OCI-LY7 (cell line): ENCODE measurements at regions not wholly inside any gene's neighbourhood (a gene's known extent, or its start where the extent isn't known, plus 50 kb on each side); places are given as distances from the start of the nearest gene placed in this dataset.

Experiments used
- EZH2phosphoT487 ChIP-seq: fragments of 200-600 bp; sonication (generic); IDR thresholded peaks from 2 replicates; pipeline ENCODE4 v1.6.1; 2018; ENCODE audit warnings: low read depth, borderline replicate concordance, mild to moderate bottlenecking, mixed run types, antibody characterized with exemption, low read length, moderate library complexity, mixed read lengths
- TF ChIP-seq, protein P1 (sequence below): fragments of 200-600 bp; sonication (generic); conservative IDR thresholded peaks from 2 replicates; pipeline ENCODE4 v1.5.1; 2014; ENCODE audit warnings: mild to moderate bottlenecking, antibody characterized with exemption, low read length, moderate library complexity, mixed read lengths

- TF ChIP-seq, protein P1, sequence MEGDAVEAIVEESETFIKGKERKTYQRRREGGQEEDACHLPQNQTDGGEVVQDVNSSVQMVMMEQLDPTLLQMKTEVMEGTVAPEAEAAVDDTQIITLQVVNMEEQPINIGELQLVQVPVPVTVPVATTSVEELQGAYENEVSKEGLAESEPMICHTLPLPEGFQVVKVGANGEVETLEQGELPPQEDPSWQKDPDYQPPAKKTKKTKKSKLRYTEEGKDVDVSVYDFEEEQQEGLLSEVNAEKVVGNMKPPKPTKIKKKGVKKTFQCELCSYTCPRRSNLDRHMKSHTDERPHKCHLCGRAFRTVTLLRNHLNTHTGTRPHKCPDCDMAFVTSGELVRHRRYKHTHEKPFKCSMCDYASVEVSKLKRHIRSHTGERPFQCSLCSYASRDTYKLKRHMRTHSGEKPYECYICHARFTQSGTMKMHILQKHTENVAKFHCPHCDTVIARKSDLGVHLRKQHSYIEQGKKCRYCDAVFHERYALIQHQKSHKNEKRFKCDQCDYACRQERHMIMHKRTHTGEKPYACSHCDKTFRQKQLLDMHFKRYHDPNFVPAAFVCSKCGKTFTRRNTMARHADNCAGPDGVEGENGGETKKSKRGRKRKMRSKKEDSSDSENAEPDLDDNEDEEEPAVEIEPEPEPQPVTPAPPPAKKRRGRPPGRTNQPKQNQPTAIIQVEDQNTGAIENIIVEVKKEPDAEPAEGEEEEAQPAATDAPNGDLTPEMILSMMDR, result no peak
- no peak for TF ChIP-seq EZH2phosphoT487
These were observed 175.5 kb downstream of the EPM2A start for GRCh38 chr6:145559836-145560235.
